Neural cell (in vitro differentiated cells): ENCODE measurements at regions not wholly inside any gene's neighbourhood (a gene's known extent, or its start where the extent isn't known, plus 50 kb on each side); places are given as distances from the start of the nearest gene placed in this dataset.

Source experiments
- H2AFZ ChIP-seq: fragments of 200-600, 300-800 bp; sonication (generic), shearing (Covaris generic); 2 replicates; pipeline ENCODE4 v1.6.0; 2014; ENCODE audit warnings: low read depth, mild to moderate bottlenecking, antibody characterized with exemption, low read length, moderate library complexity
- H3F3A ChIP-seq: fragments of 200-600 bp; shearing (Covaris generic); 2 replicates; pipeline ENCODE4 v1.6.1; 2016; ENCODE audit warnings: mild to moderate bottlenecking, moderate library complexity, mixed read lengths, antibody characterized with exemption, low read length; ENCODE audit not compliant: insufficient read depth, poor library complexity, severe bottlenecking
- H3K27ac ChIP-seq: fragments of 200-600, 300-800 bp; sonication (generic), shearing (Covaris generic); 2 replicates; pipeline ENCODE4 v1.5.1; 2014; ENCODE audit warnings: mild to moderate bottlenecking, low read length, moderate library complexity
- H3K27me3 ChIP-seq: fragments of 300-800, 200-600 bp; sonication (generic), shearing (Covaris generic); 2 replicates; pipeline ENCODE4 v1.6.0; 2014; ENCODE audit warnings: mild to moderate bottlenecking, low read depth, low read length, moderate library complexity; ENCODE audit not compliant: insufficient read depth
- H3K36me3 ChIP-seq: fragments of 300-800, 200-600 bp; sonication (generic), shearing (Covaris generic); 2 replicates; pipeline ENCODE4 v1.5.1; 2014; ENCODE audit warnings: mild to moderate bottlenecking, antibody characterized with exemption, low read length, moderate library complexity; ENCODE audit not compliant: insufficient read depth
- H3K4me2 ChIP-seq: fragments of 300-800, 200-600 bp; sonication (generic), shearing (Covaris generic); 2 replicates; pipeline ENCODE4 v1.6.0; 2014; ENCODE audit warnings: mild to moderate bottlenecking, low read length
- H3K4me3 ChIP-seq: fragments of 300-800, 200-600 bp; sonication (generic), shearing (Covaris generic); 2 replicates; pipeline ENCODE4 v1.5.1; 2014; ENCODE audit warnings: mild to moderate bottlenecking, low read length, moderate library complexity
- H3K79me2 ChIP-seq: fragments of 200-600 bp; shearing (Covaris generic); replicated peaks from 2 replicates; pipeline ENCODE4 v1.6.0; 2014; ENCODE audit warnings: mild to moderate bottlenecking, low read length, moderate library complexity; ENCODE audit not compliant: insufficient read depth
- H3K9ac ChIP-seq: fragments of 300-800, 200-600 bp; sonication (generic), shearing (Covaris generic); 2 replicates; pipeline ENCODE4 v1.6.1; 2016; ENCODE audit warnings: mild to moderate bottlenecking, low read length, mixed read lengths
- H3K9me2 ChIP-seq: fragments of 200-600 bp; shearing (Covaris generic); 2 replicates; pipeline ENCODE4 v1.6.1; 2016; ENCODE audit warnings: mild to moderate bottlenecking, low read length, mixed read lengths; ENCODE audit not compliant: insufficient read depth
- H3K9me3 ChIP-seq: fragments of 200-600, 300-800 bp; sonication (generic), shearing (Covaris generic); 2 replicates; pipeline ENCODE4 v1.6.1; 2016; ENCODE audit warnings: mild to moderate bottlenecking, mixed run types, low read length, moderate library complexity, mixed read lengths
- H4K20me1 ChIP-seq: fragments of 200-600 bp; shearing (Covaris generic); 2 replicates; pipeline ENCODE4 v1.6.1; 2016; ENCODE audit warnings: mild to moderate bottlenecking, mixed run types; ENCODE audit not compliant: insufficient read depth
- CTCF ChIP-seq: fragments of 450-650 bp; IDR thresholded peaks from 2 replicates; pipeline ENCODE4 v1.5.1; 2014; ENCODE audit warnings: antibody characterized with exemption, mild to moderate bottlenecking, moderate library complexity; ENCODE audit not compliant: poor library complexity, severe bottlenecking
- EP300 ChIP-seq: fragments of 450-650 bp; conservative IDR thresholded peaks from 2 replicates; pipeline ENCODE4 v1.6.1; 2014; ENCODE audit warnings: antibody characterized with exemption, mild to moderate bottlenecking, moderate library complexity; ENCODE audit not compliant: poor library complexity, severe bottlenecking
- MXI1 ChIP-seq: fragments of 450-650 bp; conservative IDR thresholded peaks from 2 replicates; pipeline ENCODE4 v1.6.1; 2014; ENCODE audit warnings: antibody characterized with exemption, mild to moderate bottlenecking; ENCODE audit not compliant: poor library complexity, severe bottlenecking
- POLR2AphosphoS5 ChIP-seq: IDR thresholded peaks from 2 replicates; pipeline ENCODE4 v1.6.1; 2012
- RAD21 ChIP-seq: fragments of 450-650 bp; conservative IDR thresholded peaks from 2 replicates; pipeline ENCODE4 v1.6.1; 2014; ENCODE audit warnings: antibody characterized with exemption, mild to moderate bottlenecking, moderate library complexity
- REST ChIP-seq: IDR thresholded peaks from 2 replicates; pipeline ENCODE4 v1.6.1; 2012; ENCODE audit warnings: borderline replicate concordance
- SMC3 ChIP-seq: fragments of 450-650 bp; conservative IDR thresholded peaks from 2 replicates; pipeline ENCODE4 v1.6.1; 2014; ENCODE audit warnings: antibody characterized with exemption, mild to moderate bottlenecking, moderate library complexity; ENCODE audit not compliant: poor library complexity
- TAF1 ChIP-seq: IDR thresholded peaks from 2 replicates; pipeline ENCODE4 v1.6.1; 2012; ENCODE audit warnings: low read depth

GRCh38 chr20:12886618-12887363 is 122.0 kb upstream of the SPTLC3 start:
- TF ChIP-seq EP300: no peak
- TF ChIP-seq RAD21: no peak
- no peak for TF ChIP-seq CTCF
- no peak for TF ChIP-seq TAF1
- TF ChIP-seq REST: no peak
- TF ChIP-seq SMC3: no peak
- Histone ChIP-seq H3K9ac (no peak overlapping the region), H3K79me2 (no peaks in the 10 kb centered on the region), H3K4me3 (no peak overlapping the region), H2AFZ (no peak overlapping the region), H3F3A (no peaks in the 10 kb centered on the region), H3K9me2 (no peaks in the 10 kb centered on the region), H3K36me3 (no peaks in the 10 kb centered on the region), H3K27ac (no peak overlapping the region), H4K20me1 (no peaks in the 10 kb centered on the region), H3K9me3 (no peaks in the 10 kb centered on the region), H3K4me2 (no peak overlapping the region), H3K27me3 (no peaks in the 10 kb centered on the region)

- Histone ChIP-seq H3K4me3 (no peak overlapping the region), H3K27me3 (no peaks in the 10 kb centered on the region), H3F3A (no peaks in the 10 kb centered on the region), H2AFZ (no peak overlapping the region), H3K79me2 (no peaks in the 10 kb centered on the region), H3K4me2 (no peak overlapping the region), H4K20me1 (no peaks in the 10 kb centered on the region), H3K9me3 (no peaks in the 10 kb centered on the region), H3K36me3 (no peaks in the 10 kb centered on the region), H3K9ac (no peak overlapping the region), H3K9me2 (no peaks in the 10 kb centered on the region), H3K27ac (no peak overlapping the region)
- TF ChIP-seq MXI1: no peak
- no peak for TF ChIP-seq EP300
- TF ChIP-seq TAF1: no peak
- no peak for TF ChIP-seq CTCF
- no peak for TF ChIP-seq POLR2AphosphoS5
Observed at GRCh38 chr20:12891643-12892042, 117.1 kb upstream of the SPTLC3 start.
